GM19324 (cell line): ENCODE measurements at regions not wholly inside any gene's neighbourhood (a gene's known extent, or its start where the extent isn't known, plus 50 kb on each side); places are given as distances from the start of the nearest gene placed in this dataset.

Experiments used
- ATAC-seq: cut with Tn5 transposase; IDR thresholded peaks from one replicate; pipeline ENCODE4 v1.9.1; 2021; ENCODE audit warnings: mild to moderate bottlenecking, moderate library complexity; ENCODE audit not compliant: unreplicated experiment, low FRiP score

GRCh38 chr18:60753753-60754152 lies 381.2 kb upstream of the MC4R start:
- no peak for ATAC-seq

GRCh38 chr18:60754413-60755009 lies 381.9 kb upstream of the MC4R start:
- no peak for ATAC-seq

DNA sequence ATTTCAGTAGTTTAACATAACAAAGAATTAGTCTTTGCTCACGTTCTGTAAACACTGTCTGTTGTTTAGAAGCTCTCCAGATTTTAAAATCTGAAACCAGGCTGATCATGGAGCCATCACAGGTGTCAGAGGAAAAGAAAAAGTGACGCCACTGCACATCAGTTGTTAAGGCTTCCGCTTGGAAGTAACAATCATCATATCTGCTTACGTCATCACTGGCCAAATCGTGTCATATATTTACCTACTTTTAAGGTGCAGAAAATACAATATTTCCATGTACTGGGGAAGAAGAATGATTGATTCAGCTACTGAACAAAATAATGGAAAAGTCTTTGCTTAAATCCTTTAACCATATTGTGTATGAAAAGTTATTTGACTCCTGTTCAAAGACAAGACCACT lies 382.6 kb upstream of the MC4R start:
- no peak for ATAC-seq

- no peak for ATAC-seq
Measured at GRCh38 chr18:60775978-60776377, 403.4 kb upstream of the MC4R start.

GRCh38 chr18:60784161-60784560 lies 411.6 kb upstream of the MC4R start:
- ATAC-seq: no peak

GRCh38 chr18:60794802-60795201 lies 422.2 kb upstream of the MC4R start:
- no peak for ATAC-seq

DNA sequence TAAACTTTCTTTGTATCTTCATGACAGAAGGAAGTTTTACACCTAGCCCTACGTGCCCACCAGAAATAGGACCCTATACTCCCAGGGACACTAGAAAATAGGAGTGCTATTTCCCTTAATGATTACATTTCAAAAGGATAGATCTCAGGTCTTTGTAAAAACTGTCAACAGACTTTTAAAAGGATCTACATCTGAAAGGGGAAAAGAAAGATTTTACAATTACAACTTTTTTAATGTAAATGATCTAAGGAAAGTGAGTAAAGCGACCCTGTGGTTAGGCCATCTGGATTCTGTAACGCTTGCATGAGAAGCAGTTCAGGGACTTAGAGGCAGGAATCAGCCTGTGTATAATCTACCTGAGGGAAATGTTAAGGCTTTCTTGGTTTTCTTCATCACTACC lies 431.8 kb upstream of the MC4R start:
- ATAC-seq: no peak

GRCh38 chr18:60809937-60810336 lies 437.4 kb upstream of the MC4R start:
- ATAC-seq: no peak

- ATAC-seq: no peak
Measured at GRCh38 chr18:60812921-60813320, 440.3 kb upstream of the MC4R start.

DNA sequence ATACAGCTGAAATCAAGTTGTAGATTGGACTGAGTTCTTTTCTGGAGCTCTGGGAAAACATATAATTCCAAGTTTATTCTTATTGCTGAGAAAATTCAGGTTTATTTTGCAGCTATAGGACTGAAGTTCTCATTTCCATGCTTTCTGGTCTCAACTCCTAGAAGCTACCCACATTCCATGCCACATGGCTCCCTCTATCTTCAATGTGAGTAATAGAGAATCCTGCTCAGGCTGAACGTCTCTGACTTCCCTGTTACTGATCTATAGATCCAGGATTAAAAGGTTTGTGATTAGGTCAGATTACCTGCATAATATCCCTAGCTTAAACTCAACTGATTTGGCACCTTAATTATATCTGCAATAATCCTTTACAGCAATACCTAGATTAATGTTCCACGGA lies 453.8 kb upstream of the MC4R start:
- no peak for ATAC-seq

- ATAC-seq: no peak
Measured at GRCh38 chr18:60831971-60832370, 459.4 kb upstream of the MC4R start.

DNA sequence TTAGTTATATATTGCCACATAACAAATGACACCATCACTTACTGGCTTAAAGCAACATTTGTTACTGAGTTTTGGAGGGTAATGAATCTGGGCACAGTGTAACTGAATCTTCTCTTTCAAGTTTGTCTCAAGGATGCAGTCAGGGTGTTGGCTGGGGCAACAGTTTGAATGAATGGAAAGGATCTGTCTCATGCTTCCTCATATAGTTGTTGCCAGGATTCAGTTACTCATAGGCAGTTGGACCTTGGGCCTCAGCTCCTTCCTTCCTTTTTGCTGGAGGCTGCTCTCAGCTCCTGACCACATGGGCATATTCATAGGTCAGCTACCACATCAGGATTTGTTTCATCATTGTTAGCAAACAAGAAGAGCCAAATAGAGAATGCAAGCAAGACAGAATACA lies 466.1 kb upstream of the MC4R start:
- no peak for ATAC-seq

GRCh38 chr18:60846396-60846795 lies 473.8 kb upstream of the MC4R start:
- no peak for ATAC-seq

DNA sequence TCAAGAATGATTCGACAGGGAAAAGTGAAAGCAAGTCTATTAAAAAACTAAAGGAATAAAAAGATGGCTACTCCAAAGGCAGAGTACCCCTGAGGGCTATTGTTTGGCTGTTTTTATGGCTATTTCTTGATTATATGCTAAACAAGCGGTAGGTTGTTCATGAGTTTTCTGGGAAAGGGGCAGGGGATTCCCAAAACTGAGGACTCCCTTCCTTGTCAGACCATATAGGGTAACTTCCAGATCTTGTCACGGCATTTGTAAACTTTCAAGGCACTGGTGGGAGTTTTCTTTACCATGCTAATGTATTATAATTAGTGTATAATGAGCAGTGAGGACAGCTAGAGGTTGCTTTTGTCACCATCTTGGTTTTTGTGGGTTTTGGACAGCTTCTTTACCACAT lies 474.9 kb upstream of the MC4R start:
- ATAC-seq: no peak

DNA sequence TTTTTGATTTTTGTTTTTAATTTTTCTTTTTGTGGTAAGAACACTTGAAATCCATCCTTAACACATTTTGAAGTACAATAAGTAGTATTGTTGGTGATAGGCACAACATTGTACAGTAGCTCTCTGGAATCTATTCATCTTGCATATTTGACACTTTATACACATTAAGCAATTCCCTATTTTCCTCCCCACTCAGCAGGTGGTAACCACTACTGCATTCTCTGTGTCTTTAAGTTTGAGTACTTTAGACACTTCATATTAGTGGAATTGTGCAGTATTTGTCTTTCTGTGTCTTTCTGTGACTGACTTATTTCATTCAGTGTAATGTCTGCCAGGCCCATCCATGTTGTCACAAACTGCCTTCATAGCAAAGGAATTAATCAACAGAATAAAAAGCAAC lies 471.7 kb upstream of the CDH20 start:
- no peak for ATAC-seq

GRCh38 chr18:60862988-60863387 lies 470.2 kb upstream of the CDH20 start:
- ATAC-seq: no peak

DNA sequence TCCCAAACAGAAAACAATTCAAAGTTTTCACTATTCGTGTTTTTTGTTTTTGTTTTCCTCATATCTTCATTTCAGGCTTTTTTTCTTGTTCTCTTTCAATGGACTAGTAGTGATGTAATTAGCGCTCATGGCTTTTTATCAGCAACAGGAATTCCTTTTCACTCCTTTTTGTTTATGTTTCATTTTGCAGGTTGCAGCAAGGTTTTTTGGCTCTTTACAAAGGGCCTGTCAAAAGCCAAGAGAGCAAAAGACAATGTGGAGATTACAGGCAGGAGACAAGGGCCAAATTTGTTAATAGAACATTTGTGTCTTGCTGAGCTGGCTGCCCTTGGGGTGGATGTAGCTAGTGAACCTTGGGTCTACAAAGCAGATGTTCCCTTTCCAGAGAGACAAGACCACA lies 467.4 kb upstream of the CDH20 start:
- ATAC-seq: no peak

DNA sequence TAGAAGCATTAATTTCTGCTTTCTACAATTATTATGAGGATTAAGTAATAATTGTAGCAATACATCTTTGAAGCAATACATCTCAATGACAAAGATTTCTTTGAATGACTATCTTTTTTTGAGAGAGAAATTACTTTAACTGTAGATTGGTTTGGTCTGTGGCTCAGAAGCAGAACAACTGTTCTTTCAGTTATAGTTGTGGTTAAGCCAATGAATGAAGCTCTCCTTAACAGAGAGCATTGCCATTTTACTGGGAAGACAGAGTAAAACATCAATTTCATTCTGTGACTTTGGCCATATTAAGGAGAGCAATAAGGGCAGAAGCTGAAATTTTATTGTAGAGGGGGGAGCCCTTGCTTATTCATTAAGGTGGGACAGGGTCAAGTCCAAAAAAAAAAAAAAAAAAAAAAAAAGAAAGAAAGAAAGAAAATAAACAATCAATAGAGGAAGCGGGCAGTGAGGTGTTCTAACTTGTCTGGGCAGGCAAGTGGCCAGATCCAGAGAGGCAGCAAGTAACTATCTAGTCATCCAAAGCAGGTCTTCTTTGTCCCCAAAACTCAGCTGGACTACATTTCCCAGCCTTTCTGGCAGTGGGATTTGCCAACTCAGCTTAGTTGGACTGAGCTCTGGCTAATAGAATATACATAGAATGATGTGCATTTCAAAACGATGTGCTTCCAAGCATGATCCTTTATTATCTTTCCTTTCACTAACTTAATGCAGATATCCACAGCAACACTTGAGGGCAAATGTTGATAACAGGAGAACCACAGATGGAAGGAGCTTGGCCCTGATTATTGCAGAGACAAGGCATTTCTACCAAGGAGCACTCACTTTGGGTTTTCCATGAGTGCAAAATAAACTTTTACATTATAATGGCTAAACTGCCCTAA lies 462.7 kb upstream of the CDH20 start:
- no peak for ATAC-seq

DNA sequence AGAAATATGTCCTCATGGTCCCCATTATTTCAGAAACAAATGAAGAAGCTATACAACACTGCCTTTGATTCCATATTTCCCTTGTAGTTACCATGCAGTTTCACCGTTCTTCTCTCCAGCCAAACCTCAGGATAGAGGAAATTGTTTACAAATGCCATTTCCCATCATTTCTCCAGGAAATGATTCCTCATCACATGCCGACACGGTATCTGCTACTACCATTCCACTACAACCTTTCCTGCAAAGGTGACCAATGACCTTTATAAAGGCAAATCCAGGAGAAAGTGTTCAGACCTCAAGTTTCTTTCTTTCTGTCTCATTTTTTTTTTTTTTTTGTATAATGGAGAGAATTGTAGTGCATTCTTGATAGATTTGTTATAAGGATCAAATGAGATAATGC lies 460.8 kb upstream of the CDH20 start:
- ATAC-seq: no peak

DNA sequence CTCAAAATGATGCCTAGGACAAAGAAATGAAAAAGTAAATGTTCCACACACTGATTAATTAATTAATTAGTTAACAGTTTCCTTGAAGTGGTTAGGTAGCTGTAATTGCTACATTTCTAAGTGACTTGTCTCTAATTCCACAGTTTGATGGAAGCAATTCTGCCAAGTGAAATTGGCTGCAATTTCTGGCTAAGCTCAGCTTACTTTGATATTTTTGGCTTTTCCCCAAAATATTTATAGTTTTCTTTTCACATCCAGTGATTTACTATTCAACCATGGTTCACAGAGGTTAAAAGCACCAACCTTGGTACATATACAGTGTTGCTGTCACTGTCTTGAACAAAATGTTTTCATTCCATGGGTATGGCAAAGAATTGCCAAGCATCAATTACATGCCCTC lies 459.5 kb upstream of the CDH20 start:
- ATAC-seq: no peak

GRCh38 chr18:60875957-60876507 lies 457.2 kb upstream of the CDH20 start:
- ATAC-seq: no peak

- ATAC-seq: no peak
Measured at GRCh38 chr18:60880184-60880583, 453.0 kb upstream of the CDH20 start.
